ENCODE measurements at regions not wholly inside any gene's neighbourhood (a gene's known extent, or its start where the extent isn't known, plus 50 kb on each side); places are given as distances from the start of the nearest gene placed in this dataset.

- TF ChIP-seq POLR2A (IDR thresholded peaks at IDR 0.05) = no peak
- TF ChIP-seq CTCF (IDR thresholded peaks at IDR 0.05) = no peak
- TF ChIP-seq EP300 (IDR thresholded peaks at IDR 0.05) = no peak
- TF ChIP-seq POLR2AphosphoS5 (IDR thresholded peaks at IDR 0.05) = no peak
These were observed 197.4 kb upstream of the NCKAP5 start for GRCh38 chr2:133765658-133766057.

All from gastroesophageal sphincter (tissue), 3 donors.